ENCODE measurements at regions not wholly inside any gene's neighbourhood (a gene's known extent, or its start where the extent isn't known, plus 50 kb on each side); places are given as distances from the start of the nearest gene placed in this dataset.

- ATAC-seq, result no peak
Observed at GRCh38 chr10:88209837-88210561, 346.6 kb downstream of the PTEN start.

- no peak for ATAC-seq
Observed at GRCh38 chr10:88211230-88211629, 347.8 kb downstream of the PTEN start.

GRCh38 chr10:88212069-88212468, 348.6 kb downstream of the PTEN start:
- no peak for ATAC-seq

GRCh38 chr10:88213065-88213605, 349.7 kb downstream of the PTEN start:
- no peak for ATAC-seq

- ATAC-seq, result no peak
Observed at GRCh38 chr10:88216976-88217375, 353.6 kb downstream of the PTEN start.

GRCh38 chr10:88218362-88218761, 354.9 kb downstream of the PTEN start:
- ATAC-seq, result no peak

GRCh38 chr10:88219753-88220152, 356.3 kb downstream of the PTEN start:
- no peak for ATAC-seq

- ATAC-seq, result no peak
Observed at GRCh38 chr10:88221010-88221973, 357.9 kb downstream of the PTEN start.

GRCh38 chr10:88222881-88223280, 359.5 kb downstream of the PTEN start:
- ATAC-seq, result peak; percentile 64
